ENCODE measurements at regions not wholly inside any gene's neighbourhood (a gene's known extent, or its start where the extent isn't known, plus 50 kb on each side); places are given as distances from the start of the nearest gene placed in this dataset.
A peak's percentile ranks its signal among the peaks of the same experiment; 100 is the strongest.

DNA sequence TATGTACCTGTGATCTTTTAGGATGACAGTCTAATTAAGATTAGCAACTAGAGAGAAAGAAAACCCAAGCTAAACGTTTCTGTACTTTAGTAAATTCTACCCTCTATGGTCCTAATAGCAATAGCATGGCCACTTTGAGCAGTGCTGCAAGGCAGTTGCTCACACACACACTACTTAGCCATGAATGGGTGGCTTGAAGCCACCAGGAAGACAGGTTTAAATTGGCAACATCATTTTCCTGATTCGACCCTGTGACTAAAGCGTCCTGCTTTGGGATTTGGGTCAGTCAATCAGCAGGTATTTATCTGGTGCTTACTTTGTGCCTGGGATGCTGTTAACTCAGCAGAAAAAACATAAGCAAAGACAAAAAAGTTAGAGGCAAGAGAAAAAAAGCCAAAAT, 150.6 kb downstream of the ARRDC3 start:
- no peak for DNase-seq (ENCODE audit: low spot score)
- TF ChIP-seq, protein P1, sequence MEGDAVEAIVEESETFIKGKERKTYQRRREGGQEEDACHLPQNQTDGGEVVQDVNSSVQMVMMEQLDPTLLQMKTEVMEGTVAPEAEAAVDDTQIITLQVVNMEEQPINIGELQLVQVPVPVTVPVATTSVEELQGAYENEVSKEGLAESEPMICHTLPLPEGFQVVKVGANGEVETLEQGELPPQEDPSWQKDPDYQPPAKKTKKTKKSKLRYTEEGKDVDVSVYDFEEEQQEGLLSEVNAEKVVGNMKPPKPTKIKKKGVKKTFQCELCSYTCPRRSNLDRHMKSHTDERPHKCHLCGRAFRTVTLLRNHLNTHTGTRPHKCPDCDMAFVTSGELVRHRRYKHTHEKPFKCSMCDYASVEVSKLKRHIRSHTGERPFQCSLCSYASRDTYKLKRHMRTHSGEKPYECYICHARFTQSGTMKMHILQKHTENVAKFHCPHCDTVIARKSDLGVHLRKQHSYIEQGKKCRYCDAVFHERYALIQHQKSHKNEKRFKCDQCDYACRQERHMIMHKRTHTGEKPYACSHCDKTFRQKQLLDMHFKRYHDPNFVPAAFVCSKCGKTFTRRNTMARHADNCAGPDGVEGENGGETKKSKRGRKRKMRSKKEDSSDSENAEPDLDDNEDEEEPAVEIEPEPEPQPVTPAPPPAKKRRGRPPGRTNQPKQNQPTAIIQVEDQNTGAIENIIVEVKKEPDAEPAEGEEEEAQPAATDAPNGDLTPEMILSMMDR (IDR thresholded peaks at IDR 0.05; ENCODE audit: extremely low read depth, missing control alignments), result no peak

DNA sequence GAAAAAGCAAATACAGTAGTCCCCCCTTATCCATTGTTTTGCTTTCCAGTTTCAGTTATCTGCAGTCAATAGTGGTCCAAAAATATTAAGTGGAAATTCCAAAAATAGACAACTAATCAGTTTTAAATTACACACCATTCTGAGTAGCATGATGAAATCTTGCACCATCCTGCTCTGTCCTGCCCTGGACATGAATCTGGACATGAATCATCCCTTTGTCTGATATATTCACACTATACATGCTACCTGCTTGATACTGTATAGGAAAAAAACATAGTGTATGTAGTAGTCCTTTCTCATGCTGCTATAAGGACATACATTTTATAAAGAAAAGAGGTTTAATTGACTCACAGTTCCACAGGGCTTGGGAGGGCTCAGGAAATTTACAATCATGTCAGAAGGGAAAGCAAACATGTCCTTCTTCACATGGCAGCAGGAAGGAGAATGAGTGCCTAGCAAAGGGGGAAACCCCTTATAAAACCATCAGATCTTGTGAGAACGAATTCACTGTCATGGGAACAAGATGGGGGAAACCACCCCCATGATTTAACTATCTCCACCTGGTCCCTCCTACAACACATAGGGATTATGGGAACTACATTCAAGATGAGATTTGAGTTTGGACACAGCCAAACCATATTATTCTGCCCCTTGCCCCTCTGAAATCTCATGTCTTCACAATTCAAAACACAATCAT, 153.9 kb downstream of the ARRDC3 start:
- DNase-seq (ENCODE audit: low spot score), result no peak
- TF ChIP-seq, protein P1 (IDR thresholded peaks at IDR 0.05; ENCODE audit: extremely low read depth, missing control alignments), result no peak

DNA sequence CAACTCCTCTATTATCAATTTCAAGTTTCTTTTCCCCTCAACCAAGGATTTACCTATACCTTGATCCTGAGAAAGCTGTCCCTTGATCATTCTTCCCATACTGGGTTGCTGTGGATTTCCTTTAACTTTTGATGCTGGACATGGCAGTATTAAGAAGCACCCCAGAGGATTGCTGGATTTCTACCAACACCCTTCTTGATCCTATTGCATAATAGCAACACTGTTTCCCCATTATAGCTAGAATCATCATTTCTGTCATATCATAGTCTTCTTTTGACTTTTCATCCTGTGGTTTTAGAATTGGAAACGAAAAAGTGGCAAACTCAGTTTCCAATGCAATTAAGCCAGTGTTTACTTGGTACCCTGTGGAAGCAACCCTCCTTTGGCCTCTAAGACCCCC, 154.9 kb downstream of the ARRDC3 start:
- DNase-seq (ENCODE audit: low spot score), result no peak
- TF ChIP-seq, protein P1 (IDR thresholded peaks at IDR 0.05; ENCODE audit: extremely low read depth, missing control alignments), result no peak

DNA sequence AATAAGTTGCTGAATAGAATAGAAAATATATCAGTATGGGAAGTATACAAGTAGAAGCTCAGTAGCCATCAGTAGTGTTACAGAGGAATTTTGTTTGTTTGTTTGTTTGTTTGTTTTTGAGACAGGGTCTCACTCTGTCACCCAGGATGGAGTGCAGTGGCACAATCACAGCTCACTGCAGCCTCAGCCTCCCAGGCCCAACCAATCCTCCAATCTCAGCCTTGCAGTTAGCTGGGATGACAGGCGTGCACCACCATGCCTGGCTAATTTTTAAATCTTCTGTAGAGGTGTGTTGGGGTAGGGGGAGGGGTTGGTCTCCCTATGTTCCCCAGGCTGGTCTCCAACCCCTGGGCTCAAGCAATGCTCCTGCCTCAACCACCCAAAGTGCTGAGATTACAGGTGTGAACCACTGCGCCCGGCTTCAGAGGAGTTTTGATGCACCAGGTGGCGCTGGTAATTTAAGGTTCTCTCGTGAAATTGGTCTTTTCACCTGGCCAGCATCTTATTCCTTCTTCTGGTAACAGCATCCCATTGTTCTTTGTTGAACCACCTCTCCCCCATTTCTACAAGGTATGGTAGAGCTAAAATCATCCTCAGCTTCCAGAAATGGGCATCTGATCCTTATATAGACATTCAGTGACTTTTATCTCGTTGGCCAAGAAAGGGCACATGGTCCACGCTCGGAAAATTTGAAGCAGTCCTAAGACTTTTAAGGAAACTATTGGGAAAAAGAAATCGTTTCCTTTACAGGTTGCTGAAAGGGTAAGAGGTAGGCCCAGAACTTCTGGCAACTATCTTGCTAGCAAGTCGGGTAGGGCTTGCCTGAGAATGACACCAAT, 157.1 kb downstream of the ARRDC3 start:
- TF ChIP-seq, protein P1 (IDR thresholded peaks at IDR 0.05; ENCODE audit: extremely low read depth, missing control alignments), result peak; percentile 58
- DNase-seq (ENCODE audit: low spot score), result peak; percentile 36

DNA sequence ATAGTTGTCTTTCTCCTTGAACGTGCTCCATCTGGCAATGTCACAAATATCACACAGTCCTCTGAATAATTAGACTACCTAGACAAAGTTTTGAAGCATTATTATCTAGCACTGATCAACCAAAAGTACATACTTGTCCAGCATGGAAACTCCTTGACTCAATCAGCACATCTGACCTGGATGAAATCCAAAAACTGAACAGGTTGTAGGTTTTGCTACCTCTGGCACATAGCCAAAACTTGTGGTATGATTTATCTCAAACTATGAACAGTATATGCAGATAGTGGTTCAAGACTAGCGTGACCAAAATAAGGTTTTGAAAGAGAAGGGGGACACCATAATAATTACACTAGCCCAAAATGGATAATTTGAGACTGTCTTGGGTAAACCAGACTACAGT, 158.1 kb downstream of the ARRDC3 start:
- TF ChIP-seq, protein P1 (IDR thresholded peaks at IDR 0.05; ENCODE audit: extremely low read depth, missing control alignments), result no peak
- DNase-seq (ENCODE audit: low spot score), result no peak

DNA sequence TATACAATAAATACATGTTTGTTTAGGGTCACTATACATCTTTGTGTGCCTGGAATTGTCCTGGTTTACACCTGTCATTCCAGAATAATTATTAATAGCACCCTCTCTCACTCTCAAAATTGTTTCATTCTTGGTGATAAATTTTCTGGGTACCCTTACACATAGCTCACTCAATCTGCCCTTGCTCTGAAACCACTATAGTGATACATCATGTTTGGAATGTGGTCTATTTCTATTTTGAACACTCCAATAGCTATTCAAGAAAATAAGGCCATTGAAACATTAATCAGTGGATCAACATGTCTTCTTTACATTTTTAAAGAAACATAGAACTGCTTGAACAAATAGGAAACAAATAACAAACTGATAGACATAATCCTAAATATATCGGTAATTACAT, 158.7 kb downstream of the ARRDC3 start:
- TF ChIP-seq, protein P1 (IDR thresholded peaks at IDR 0.05; ENCODE audit: extremely low read depth, missing control alignments), result no peak
- DNase-seq (ENCODE audit: low spot score), result no peak

DNA sequence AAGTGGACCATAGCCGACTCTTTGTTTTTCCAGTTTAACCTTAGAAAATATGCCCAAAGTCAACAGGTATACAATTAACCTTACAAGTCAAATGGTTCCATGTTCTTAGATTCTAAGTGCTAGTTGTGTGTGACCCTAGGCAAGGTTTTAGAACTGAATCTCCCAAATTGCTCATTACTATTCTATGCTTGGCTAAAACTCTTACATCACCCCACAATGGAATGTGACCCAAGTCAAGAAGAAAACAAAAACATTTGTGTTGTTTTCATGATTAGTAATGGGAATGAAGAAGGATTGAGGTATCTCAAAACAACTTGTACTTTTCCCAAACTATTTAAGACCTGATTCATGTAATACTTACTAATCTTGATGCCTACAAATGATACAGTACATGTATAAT, 159.2 kb downstream of the ARRDC3 start:
- DNase-seq (ENCODE audit: low spot score), result no peak
- TF ChIP-seq, protein P1 (IDR thresholded peaks at IDR 0.05; ENCODE audit: extremely low read depth, missing control alignments), result no peak
